Jurkat, Clone E6-1 (cell line): ENCODE measurements at regions not wholly inside any gene's neighbourhood (a gene's known extent, or its start where the extent isn't known, plus 50 kb on each side); places are given as distances from the start of the nearest gene placed in this dataset.
A peak's percentile ranks its signal among the peaks of the same experiment; 100 is the strongest.
"Not testable (repeated sequence)": the region's sequence is repeated elsewhere in the genome, so short reads cannot be mapped to it uniquely, and the experiment has no call there.

Experiments
- DNase-seq: peaks from one replicate; pipeline ENCODE4 v3.0.0-alpha.2; 2011; ENCODE audit warnings: low read depth, low spot score
- H3K4me3 ChIP-seq: 2 replicates; pipeline ENCODE4 v1.5.1; 2011; ENCODE audit warnings: mild to moderate bottlenecking, low read length, control low read depth, moderate library complexity

- no peak for DNase-seq
- no peak overlapping the region for H3K4me3 ChIP-seq
Measured at GRCh38 chr12:45490232-45490881, 239.1 kb upstream of the ARID2 start.

GRCh38 chr12:45494279-45494678, 235.2 kb upstream of the ARID2 start:
- H3K4me3 ChIP-seq: no peak overlapping the region
- DNase-seq: no peak

- no peak overlapping the region for H3K4me3 ChIP-seq
- no peak for DNase-seq
Measured at GRCh38 chr12:45498645-45499044, 230.9 kb upstream of the ARID2 start.

- no peak for DNase-seq
- H3K4me3 ChIP-seq: no peak overlapping the region
Measured at GRCh38 chr12:45502481-45503128, 226.9 kb upstream of the ARID2 start.

- no peak for DNase-seq
- H3K4me3 ChIP-seq: no peak overlapping the region
Measured at GRCh38 chr12:45503899-45504298, 225.6 kb upstream of the ARID2 start.

- DNase-seq: no peak
- H3K4me3 ChIP-seq: no peak overlapping the region
Measured at GRCh38 chr12:45504316-45505010, 225.0 kb upstream of the ARID2 start.

- DNase-seq: peak; percentile 27
Measured at GRCh38 chr12:45509187-45509586, 220.3 kb upstream of the ARID2 start.

GRCh38 chr12:45509621-45510020, 219.9 kb upstream of the ARID2 start:
- no peak overlapping the region for H3K4me3 ChIP-seq
- DNase-seq: no peak

More at GRCh38 chr12:45509187-45509586, 220.3 kb upstream of the ARID2 start:
- no peak overlapping the region for H3K4me3 ChIP-seq

GRCh38 chr12:45517381-45517780, 212.1 kb upstream of the ARID2 start:
- no peak overlapping the region for H3K4me3 ChIP-seq
- no peak for DNase-seq

- H3K4me3 ChIP-seq: no peak overlapping the region
- peak; percentile 80 for DNase-seq
Measured at GRCh38 chr12:45518291-45519235, 210.9 kb upstream of the ARID2 start.

- DNase-seq: no peak
- H3K4me3 ChIP-seq: no peak overlapping the region
Measured at GRCh38 chr12:45522227-45522626, 207.3 kb upstream of the ARID2 start.

- H3K4me3 ChIP-seq, DNase-seq: not testable (repeated sequence)
Measured at GRCh38 chr12:45526823-45527222, 202.7 kb upstream of the ARID2 start.

GRCh38 chr12:45532113-45532512, 197.4 kb upstream of the ARID2 start:
- H3K4me3 ChIP-seq: no peak overlapping the region
- DNase-seq: no peak

- no peak for DNase-seq
- no peak overlapping the region for H3K4me3 ChIP-seq
Measured at GRCh38 chr12:45535610-45536180, 193.8 kb upstream of the ARID2 start.

- H3K4me3 ChIP-seq: no peak overlapping the region
- DNase-seq: no peak
Measured at GRCh38 chr12:45536284-45536683, 193.2 kb upstream of the ARID2 start.

- DNase-seq: no peak
Measured at GRCh38 chr12:45540661-45541341, 188.7 kb upstream of the ARID2 start.

GRCh38 chr12:45543887-45544286, 185.6 kb upstream of the ARID2 start:
- DNase-seq: peak; percentile 89

More at GRCh38 chr12:45540661-45541341, 188.7 kb upstream of the ARID2 start:
- no peak overlapping the region for H3K4me3 ChIP-seq

GRCh38 chr12:45546545-45546944, 183.0 kb upstream of the ARID2 start:
- no peak for DNase-seq
- no peak overlapping the region for H3K4me3 ChIP-seq

More at GRCh38 chr12:45543887-45544286, 185.6 kb upstream of the ARID2 start:
- no peak overlapping the region for H3K4me3 ChIP-seq
